Lower leg skin (tissue), 3 donors: ENCODE measurements at regions not wholly inside any gene's neighbourhood (a gene's known extent, or its start where the extent isn't known, plus 50 kb on each side); places are given as distances from the start of the nearest gene placed in this dataset.
"Not testable (repeated sequence)": the region's sequence is repeated elsewhere in the genome, so short reads cannot be mapped to it uniquely, and the experiment has no call there.

Source experiments
- POLR2A ChIP-seq, 2 donors: fragments of 450-650 bp; IDR thresholded peaks; one replicate each; pipeline ENCODE4 v1.6.1; 2016 to 2017; ENCODE audit warnings: antibody characterized with exemption in 2 of 2, mild to moderate bottlenecking in 1 of 2, moderate library complexity in 1 of 2
- TF ChIP-seq, protein P1 (sequence below), 3 donors: fragments of 450-650 bp; IDR thresholded peaks; one replicate each; pipeline ENCODE4 v1.5.1; 2016; ENCODE audit warnings: antibody characterized with exemption in 3 of 3, mild to moderate bottlenecking in 3 of 3, moderate library complexity in 2 of 3

DNA sequence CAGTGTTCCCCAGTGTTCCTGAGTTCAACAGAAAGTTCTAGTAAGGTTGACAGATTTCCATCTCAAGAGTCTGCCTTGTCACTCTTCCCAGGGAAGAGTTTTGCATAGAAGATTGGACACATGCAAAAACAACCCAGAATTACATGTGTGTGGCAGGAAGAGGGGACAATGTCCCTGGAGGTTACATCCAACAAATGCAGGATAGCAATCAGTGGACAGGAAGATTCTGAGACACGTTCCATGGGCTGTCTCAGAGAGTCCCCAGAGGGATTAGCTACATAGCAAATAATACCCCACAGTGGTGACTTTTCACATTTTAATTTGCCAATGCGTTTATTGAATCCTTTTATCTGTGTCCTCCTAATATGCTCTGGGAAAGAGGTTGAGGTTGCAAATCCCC lies 321.1 kb upstream of the SPATA31A3 start:
- TF ChIP-seq, protein P1, sequence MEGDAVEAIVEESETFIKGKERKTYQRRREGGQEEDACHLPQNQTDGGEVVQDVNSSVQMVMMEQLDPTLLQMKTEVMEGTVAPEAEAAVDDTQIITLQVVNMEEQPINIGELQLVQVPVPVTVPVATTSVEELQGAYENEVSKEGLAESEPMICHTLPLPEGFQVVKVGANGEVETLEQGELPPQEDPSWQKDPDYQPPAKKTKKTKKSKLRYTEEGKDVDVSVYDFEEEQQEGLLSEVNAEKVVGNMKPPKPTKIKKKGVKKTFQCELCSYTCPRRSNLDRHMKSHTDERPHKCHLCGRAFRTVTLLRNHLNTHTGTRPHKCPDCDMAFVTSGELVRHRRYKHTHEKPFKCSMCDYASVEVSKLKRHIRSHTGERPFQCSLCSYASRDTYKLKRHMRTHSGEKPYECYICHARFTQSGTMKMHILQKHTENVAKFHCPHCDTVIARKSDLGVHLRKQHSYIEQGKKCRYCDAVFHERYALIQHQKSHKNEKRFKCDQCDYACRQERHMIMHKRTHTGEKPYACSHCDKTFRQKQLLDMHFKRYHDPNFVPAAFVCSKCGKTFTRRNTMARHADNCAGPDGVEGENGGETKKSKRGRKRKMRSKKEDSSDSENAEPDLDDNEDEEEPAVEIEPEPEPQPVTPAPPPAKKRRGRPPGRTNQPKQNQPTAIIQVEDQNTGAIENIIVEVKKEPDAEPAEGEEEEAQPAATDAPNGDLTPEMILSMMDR (IDR thresholded peaks at IDR 0.05) = not testable (repeated sequence)
- not testable (repeated sequence) for TF ChIP-seq POLR2A (IDR thresholded peaks at IDR 0.05)
